GM12891 (cell line): ENCODE measurements at regions not wholly inside any gene's neighbourhood (a gene's known extent, or its start where the extent isn't known, plus 50 kb on each side); places are given as distances from the start of the nearest gene placed in this dataset.

ENCODE experiments used
- POLR2A ChIP-seq: IDR thresholded peaks from 2 replicates; pipeline ENCODE4 v1.6.1; 2011; ENCODE audit warnings: low read depth, low read length, control low read depth
- POLR2AphosphoS5 ChIP-seq: IDR thresholded peaks from 2 replicates; pipeline ENCODE4 v1.6.1; 2011; ENCODE audit warnings: low read depth, low read length, control low read depth
- POU2F2 ChIP-seq: IDR thresholded peaks from 2 replicates; pipeline ENCODE4 v1.6.1; 2011; ENCODE audit warnings: low read depth, mild to moderate bottlenecking, control low read depth, low read length, moderate library complexity
- SPI1 ChIP-seq: IDR thresholded peaks from 2 replicates; pipeline ENCODE4 v1.6.1; 2011; ENCODE audit warnings: low read depth, low read length, control low read depth

- TF ChIP-seq POLR2AphosphoS5 (no peak), POLR2A (no peak), SPI1 (no peak), POU2F2 (no peak)
These were observed 614.6 kb upstream of the SPRY2 start for GRCh38 chr13:80955501-80955900.
